BLaER1 (cell line): ENCODE measurements at regions not wholly inside any gene's neighbourhood (a gene's known extent, or its start where the extent isn't known, plus 50 kb on each side); places are given as distances from the start of the nearest gene placed in this dataset.

Source experiments
- H3K27ac ChIP-seq: shearing (Covaris generic); formaldehyde crosslinking; 2 replicates; pipeline ENCODE4 v1.8.1; 2022
- H3K27me3 ChIP-seq: shearing (Covaris generic); formaldehyde crosslinking; 2 replicates; pipeline ENCODE4 v1.8.1; 2022
- H3K36me3 ChIP-seq: shearing (Covaris generic); formaldehyde crosslinking; 2 replicates; pipeline ENCODE4 v1.8.1; 2022
- H3K4me1 ChIP-seq: shearing (Covaris generic); formaldehyde crosslinking; 2 replicates; pipeline ENCODE4 v1.8.1; 2022
- H3K4me2 ChIP-seq: shearing (Covaris generic); formaldehyde crosslinking; 2 replicates; pipeline ENCODE4 v1.8.1; 2022
- H3K4me3 ChIP-seq: shearing (Covaris generic); formaldehyde crosslinking; 2 replicates; pipeline ENCODE4 v1.8.1; 2022
- H3K9ac ChIP-seq: shearing (Covaris generic); formaldehyde crosslinking; 2 replicates; pipeline ENCODE4 v1.8.1; 2022
- H3K9me3 ChIP-seq: shearing (Covaris generic); formaldehyde crosslinking; 2 replicates; pipeline ENCODE4 v1.8.1; 2022
- H4K20me1 ChIP-seq: shearing (Covaris generic); formaldehyde crosslinking; 2 replicates; pipeline ENCODE4 v1.8.1; 2022
- Cebpa-rat ChIP-seq: shearing (Covaris generic); IDR thresholded peaks from 2 replicates; pipeline ENCODE4 v1.8.1; 2022

GRCh38 chr12:40575987-40576386 lies 116.3 kb upstream of the CNTN1 start:
- H4K20me1 ChIP-seq, result no peaks in the 10 kb centered on the region
- H3K9ac ChIP-seq, result no peak overlapping the region
- peaks cover 18% of the 10 kb centered on the region for H3K9me3 ChIP-seq
- no peaks in the 10 kb centered on the region for H3K4me1 ChIP-seq
- H3K36me3 ChIP-seq, result no peaks in the 10 kb centered on the region
- TF ChIP-seq Cebpa-rat, result no peak
- no peaks in the 10 kb centered on the region for H3K27me3 ChIP-seq
- H3K27ac ChIP-seq, result no peak overlapping the region
- no peak overlapping the region for H3K4me2 ChIP-seq
- no peak overlapping the region for H3K4me3 ChIP-seq

DNA sequence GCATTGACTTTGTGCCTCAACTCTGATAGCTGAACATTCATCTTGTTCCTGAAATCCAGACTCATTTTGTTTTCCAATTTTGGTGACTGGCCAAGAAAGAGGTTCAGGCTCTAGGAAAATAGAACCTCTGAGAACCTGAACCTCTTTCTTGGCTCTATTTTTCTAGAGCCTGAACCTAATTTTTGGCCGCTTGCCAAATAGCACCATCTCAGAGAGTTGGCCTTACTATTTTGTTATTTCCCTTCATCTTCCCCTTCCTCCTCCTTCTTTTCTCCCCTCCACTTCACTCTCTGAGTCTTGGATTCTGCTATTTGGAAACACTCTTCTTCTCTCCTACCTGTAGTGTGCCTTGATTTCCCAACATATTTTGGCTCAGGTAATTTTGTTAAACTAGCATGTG lies 114.4 kb upstream of the CNTN1 start:
- no peak for TF ChIP-seq Cebpa-rat
- no peak overlapping the region for H3K9ac ChIP-seq
- H3K27me3 ChIP-seq, result no peaks in the 10 kb centered on the region
- peaks cover 35% of the 10 kb centered on the region for H3K9me3 ChIP-seq
- H3K4me2 ChIP-seq, result no peak overlapping the region
- 0 out of 2 replicates have a peak, but pooled peaks cover 3% of the 10 kb centered on the region for H3K36me3 ChIP-seq
- H3K4me3 ChIP-seq, result no peak overlapping the region
- no peaks in the 10 kb centered on the region for H3K4me1 ChIP-seq
- no peaks in the 10 kb centered on the region for H4K20me1 ChIP-seq
- no peak overlapping the region for H3K27ac ChIP-seq

GRCh38 chr12:40579687-40580086 lies 112.6 kb upstream of the CNTN1 start:
- no peak for TF ChIP-seq Cebpa-rat
- no peaks in the 10 kb centered on the region for H4K20me1 ChIP-seq

GRCh38 chr12:40580346-40580745 lies 111.9 kb upstream of the CNTN1 start:
- Histone ChIP-seq H3K9me3 (peaks cover 35% of the 10 kb centered on the region), H3K4me1 (no peaks in the 10 kb centered on the region), H3K9ac (no peak overlapping the region), H3K4me3 (no peak overlapping the region), H3K27ac (no peak overlapping the region), H3K4me2 (no peak overlapping the region), H3K36me3 (0 out of 2 replicates have a peak, but pooled peaks cover 3% of the 10 kb centered on the region), H4K20me1 (no peaks in the 10 kb centered on the region), H3K27me3 (no peaks in the 10 kb centered on the region)
- TF ChIP-seq Cebpa-rat, result no peak

More at GRCh38 chr12:40579687-40580086, 112.6 kb upstream of the CNTN1 start:
- no peaks in the 10 kb centered on the region for H3K4me1 ChIP-seq
- H3K27ac ChIP-seq, result no peak overlapping the region
- H3K4me3 ChIP-seq, result no peak overlapping the region
- no peaks in the 10 kb centered on the region for H3K27me3 ChIP-seq
- H3K36me3 ChIP-seq, result 0 out of 2 replicates have a peak, but pooled peaks cover 3% of the 10 kb centered on the region
- H3K9ac ChIP-seq, result no peak overlapping the region
- H3K4me2 ChIP-seq, result no peak overlapping the region
- H3K9me3 ChIP-seq, result peaks cover 35% of the 10 kb centered on the region

DNA sequence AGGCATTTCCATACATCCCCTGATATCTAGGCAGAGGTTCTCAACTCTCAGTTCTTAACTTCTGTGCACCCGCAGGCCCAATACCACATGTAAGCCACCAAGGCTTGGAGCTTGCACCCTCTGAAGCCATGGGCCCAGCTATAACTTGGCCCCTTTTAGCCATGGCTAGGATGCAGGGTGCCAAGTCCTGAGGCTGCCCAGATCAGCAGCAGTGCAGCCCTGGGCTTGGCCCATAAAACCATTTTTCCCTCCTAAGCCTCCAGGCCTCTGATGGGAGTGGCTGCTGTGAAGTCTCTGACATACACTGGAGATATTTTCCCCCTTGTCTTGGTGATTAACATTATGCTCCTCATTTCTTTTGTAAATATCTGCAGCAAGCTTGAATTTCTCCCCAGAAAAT lies 110.3 kb upstream of the CNTN1 start:
- H3K4me2 ChIP-seq, result no peak overlapping the region
- TF ChIP-seq Cebpa-rat, result no peak
- H3K4me1 ChIP-seq, result no peaks in the 10 kb centered on the region
- H3K4me3 ChIP-seq, result no peak overlapping the region
- H4K20me1 ChIP-seq, result no peaks in the 10 kb centered on the region
- peaks cover 35% of the 10 kb centered on the region for H3K9me3 ChIP-seq
- H3K27me3 ChIP-seq, result no peaks in the 10 kb centered on the region
- H3K27ac ChIP-seq, result no peak overlapping the region
- 0 out of 2 replicates have a peak, but pooled peaks cover 3% of the 10 kb centered on the region for H3K36me3 ChIP-seq
- H3K9ac ChIP-seq, result no peak overlapping the region

GRCh38 chr12:40583743-40584142 lies 108.5 kb upstream of the CNTN1 start:
- Histone ChIP-seq H3K27me3 (no peaks in the 10 kb centered on the region), H3K9ac (no peak overlapping the region), H3K27ac (no peak overlapping the region), H3K4me2 (no peak overlapping the region), H3K36me3 (0 out of 2 replicates have a peak, but pooled peaks cover 3% of the 10 kb centered on the region), H4K20me1 (no peaks in the 10 kb centered on the region), H3K4me1 (no peaks in the 10 kb centered on the region), H3K4me3 (no peak overlapping the region), H3K9me3 (peaks cover 35% of the 10 kb centered on the region)
- TF ChIP-seq Cebpa-rat, result no peak

DNA sequence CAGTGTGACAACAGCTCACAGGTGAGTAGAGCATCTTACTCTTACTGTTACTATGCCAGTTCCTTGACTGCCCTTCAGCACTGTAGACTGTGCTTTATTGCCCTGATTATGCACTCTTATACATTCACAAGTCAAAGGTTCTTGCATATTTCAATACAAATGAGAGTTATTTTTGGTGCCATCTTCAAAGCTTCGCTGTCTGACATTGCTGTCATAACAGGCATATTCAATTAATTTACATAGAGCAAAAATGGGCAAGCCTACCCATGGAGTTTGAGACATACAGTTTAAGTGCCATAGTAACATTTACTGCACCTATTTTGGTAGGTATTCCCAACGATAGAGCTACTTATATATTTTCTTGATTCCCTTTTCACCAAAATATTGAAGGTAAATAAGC lies 107.5 kb upstream of the CNTN1 start:
- H3K9me3 ChIP-seq, result peaks cover 35% of the 10 kb centered on the region
- TF ChIP-seq Cebpa-rat, result no peak
- 0 out of 2 replicates have a peak, but pooled peaks cover 3% of the 10 kb centered on the region for H3K36me3 ChIP-seq
- no peak overlapping the region for H3K27ac ChIP-seq
- no peak overlapping the region for H3K4me3 ChIP-seq
- no peak overlapping the region for H3K4me2 ChIP-seq
- H3K27me3 ChIP-seq, result no peaks in the 10 kb centered on the region
- no peak overlapping the region for H3K9ac ChIP-seq
- H4K20me1 ChIP-seq, result no peaks in the 10 kb centered on the region
- no peaks in the 10 kb centered on the region for H3K4me1 ChIP-seq

DNA sequence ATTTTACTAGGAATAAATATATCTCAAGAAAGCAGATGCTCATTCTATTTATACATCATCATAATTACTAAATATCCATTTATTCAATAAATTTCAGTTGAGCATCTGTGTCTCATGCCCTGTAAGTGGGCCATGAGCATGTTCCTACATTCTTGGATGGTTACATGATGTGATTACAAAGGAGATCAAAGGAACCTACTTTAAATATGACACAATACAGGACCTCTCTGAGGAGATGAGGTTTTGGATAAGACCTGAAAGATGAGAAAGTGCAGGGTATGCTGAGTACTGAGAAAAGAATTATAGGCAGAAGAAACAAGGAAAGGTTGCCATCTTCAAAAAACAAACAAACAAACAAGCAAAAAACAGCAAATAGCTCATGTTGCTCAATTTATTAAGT lies 105.4 kb upstream of the CNTN1 start:
- no peak overlapping the region for H3K9ac ChIP-seq
- H4K20me1 ChIP-seq, result no peaks in the 10 kb centered on the region
- H3K4me2 ChIP-seq, result no peak overlapping the region
- no peak overlapping the region for H3K4me3 ChIP-seq
- TF ChIP-seq Cebpa-rat, result no peak
- H3K36me3 ChIP-seq, result 0 out of 2 replicates have a peak, but pooled peaks cover under 1% of the 10 kb centered on the region
- peaks cover 4% of the 10 kb centered on the region for H3K4me1 ChIP-seq
- H3K27ac ChIP-seq, result no peak overlapping the region
- H3K27me3 ChIP-seq, result no peaks in the 10 kb centered on the region
- peaks cover 24% of the 10 kb centered on the region for H3K9me3 ChIP-seq

- H3K27me3 ChIP-seq, result no peaks in the 10 kb centered on the region
- H3K9me3 ChIP-seq, result peaks cover 18% of the 10 kb centered on the region
- no peak overlapping the region for H3K27ac ChIP-seq
- H3K4me2 ChIP-seq, result no peak overlapping the region
- H4K20me1 ChIP-seq, result no peaks in the 10 kb centered on the region
- H3K36me3 ChIP-seq, result no peaks in the 10 kb centered on the region
- peaks cover 10% of the 10 kb centered on the region for H3K4me1 ChIP-seq
- TF ChIP-seq Cebpa-rat, result no peak
- H3K4me3 ChIP-seq, result no peak overlapping the region
- H3K9ac ChIP-seq, result no peak overlapping the region
Measured at GRCh38 chr12:40587421-40587820, 104.8 kb upstream of the CNTN1 start.

GRCh38 chr12:40587970-40588369 lies 104.3 kb upstream of the CNTN1 start:
- no peaks in the 10 kb centered on the region for H4K20me1 ChIP-seq
- no peak for TF ChIP-seq Cebpa-rat
- no peak overlapping the region for H3K27ac ChIP-seq

DNA sequence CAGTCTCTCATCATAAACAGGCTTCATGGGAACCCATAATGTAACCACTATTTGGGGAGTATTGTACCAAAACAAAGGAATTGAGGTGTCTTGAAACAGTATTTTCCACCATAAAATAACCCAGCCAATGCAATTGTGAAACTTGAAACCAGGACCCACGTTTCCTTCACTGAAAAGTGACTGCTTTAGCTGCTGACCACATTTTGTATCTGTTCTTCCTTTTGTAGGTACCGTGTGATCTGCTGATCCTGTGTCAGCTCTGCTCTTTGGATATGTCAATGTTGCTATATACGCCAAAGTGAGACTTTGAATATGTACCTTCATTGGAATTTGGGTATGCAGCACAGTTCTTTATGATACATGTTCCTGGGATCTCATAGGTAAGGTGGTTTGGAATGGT lies 95.1 kb upstream of the CNTN1 start:
- H3K9me3 ChIP-seq, result no peaks in the 10 kb centered on the region
- H4K20me1 ChIP-seq, result no peaks in the 10 kb centered on the region
- H3K36me3 ChIP-seq, result no peaks in the 10 kb centered on the region
- no peak overlapping the region for H3K4me2 ChIP-seq
- H3K9ac ChIP-seq, result no peak overlapping the region
- peaks cover 4% of the 10 kb centered on the region for H3K4me1 ChIP-seq
- H3K27me3 ChIP-seq, result no peaks in the 10 kb centered on the region
- TF ChIP-seq Cebpa-rat, result no peak
- H3K27ac ChIP-seq, result no peak overlapping the region
- H3K4me3 ChIP-seq, result no peak overlapping the region

More at GRCh38 chr12:40587970-40588369, 104.3 kb upstream of the CNTN1 start:
- Histone ChIP-seq H3K9me3 (peaks cover 15% of the 10 kb centered on the region), H3K9ac (no peak overlapping the region), H3K36me3 (no peaks in the 10 kb centered on the region), H3K4me1 (peaks cover 11% of the 10 kb centered on the region), H3K27me3 (no peaks in the 10 kb centered on the region), H3K4me3 (no peak overlapping the region), H3K4me2 (no peak overlapping the region)
